MM.1S (cell line): ENCODE measurements at regions not wholly inside any gene's neighbourhood (a gene's known extent, or its start where the extent isn't known, plus 50 kb on each side); places are given as distances from the start of the nearest gene placed in this dataset.

ENCODE experiments used
- CTCF ChIP-seq: fragments of 300-600 bp; sonication (generic); IDR thresholded peaks from 2 replicates; pipeline ENCODE4 v1.5.1; 2016; ENCODE audit warnings: antibody characterized with exemption, low read length, mixed read lengths
- EZH2 ChIP-seq: fragments of 300-600 bp; sonication (generic); optimal IDR thresholded peaks from 2 replicates; pipeline ENCODE3; 2017; ENCODE audit warnings: low read depth, mild to moderate bottlenecking, antibody characterized with exemption, low read length, mixed read lengths

- TF ChIP-seq CTCF (no peak), EZH2 (no peak)
Observed at GRCh38 chr3:40845916-40846315, 321.2 kb downstream of the ZNF621 start.
